ENCODE measurements at regions not wholly inside any gene's neighbourhood (a gene's known extent, or its start where the extent isn't known, plus 50 kb on each side); places are given as distances from the start of the nearest gene placed in this dataset.

DNA sequence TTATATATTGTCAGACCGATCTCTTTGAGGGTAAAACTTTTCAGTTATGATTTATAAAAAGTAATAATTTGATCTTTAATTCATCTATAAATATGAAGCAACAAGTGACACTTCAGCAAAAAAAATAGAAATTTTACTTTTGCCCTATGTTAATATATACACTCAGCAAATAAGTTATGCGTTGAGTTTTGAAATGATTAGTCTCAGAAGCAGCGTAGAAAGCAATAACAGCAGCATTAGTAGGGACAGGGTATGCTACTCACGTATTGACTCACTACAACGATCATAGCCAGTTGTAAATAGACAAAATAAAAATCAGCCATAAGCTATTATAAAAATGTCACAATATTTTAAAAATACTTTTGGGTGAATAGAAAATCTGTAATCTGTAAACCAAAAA is 1229.2 kb downstream of the ADGRL3 start:
- H3K27me3 Mint-ChIP-seq (ENCODE audit: low read depth): no peaks in the 10 kb centered on the region

More for the DNA sequence above, 1229.2 kb downstream of the ADGRL3 start:
- Histone ChIP-seq H3K14ac (ENCODE audit: insufficient read depth, low read length) (no peak overlapping the region), H4K8ac (replicated peaks; ENCODE audit: insufficient read length, low read depth, low read length) (no peak overlapping the region), H4K20me1 (ENCODE audit: control insufficient read depth, insufficient read depth, insufficient read length) (no peaks in the 10 kb centered on the region), H3K79me2 (ENCODE audit: insufficient read depth, low read length) (no peaks in the 10 kb centered on the region), H2AFZ (ENCODE audit: low read length) (no peak overlapping the region), H2BK12ac (ENCODE audit: insufficient read length, low read depth, low read length) (no peak overlapping the region), H3K23ac (ENCODE audit: insufficient read length, low read depth, low read length) (no peak overlapping the region), H2BK15ac (ENCODE audit: low read depth, low read length) (no peak overlapping the region), H2BK120ac (ENCODE audit: low read depth, low read length, poor library complexity, severe bottlenecking) (no peak overlapping the region), H3K4me2 (ENCODE audit: insufficient read depth, insufficient read length, low read length) (no peak overlapping the region), H3K23me2 (ENCODE audit: insufficient read length, low read depth, low read length, poor library complexity, severe bottlenecking) (no peaks in the 10 kb centered on the region), H2BK5ac (ENCODE audit: insufficient read length, low read length) (no peak overlapping the region), H3T11ph (ENCODE audit: low read length) (no peak overlapping the region), H4K91ac (ENCODE audit: insufficient read length, low read depth, low read length) (no peak overlapping the region), H3K9ac (ENCODE audit: extremely low read depth, insufficient read length, low read length) (no peak overlapping the region), H3K27me3 (ENCODE audit: insufficient read depth, low read length) (no peaks in the 10 kb centered on the region), H3K9me3 (ENCODE audit: control insufficient read depth, low read depth, low read length) (no peaks in the 10 kb centered on the region), H2BK20ac (ENCODE audit: low read depth, low read length, poor library complexity, severe bottlenecking) (no peak overlapping the region), H2AK5ac (ENCODE audit: insufficient read length, low read length) (no peak overlapping the region), H3K27ac (ENCODE audit: insufficient read length, low read depth, low read length) (no peak overlapping the region), H4K5ac (ENCODE audit: insufficient read length, low read depth, low read length) (no peak overlapping the region), H3K56ac (ENCODE audit: insufficient read length, low read depth, low read length) (no peak overlapping the region), H3K4ac (ENCODE audit: low read depth, low read length) (no peak overlapping the region), H3K4me1 (ENCODE audit: insufficient read depth, low read length) (no peaks in the 10 kb centered on the region), H3K18ac (ENCODE audit: insufficient read length, low read depth, low read length) (no peak overlapping the region), H3K79me1 (ENCODE audit: insufficient read depth, low read depth, low read length, poor library complexity, severe bottlenecking) (no peaks in the 10 kb centered on the region)
- Mint-ChIP-seq H3K4me3 (no peak overlapping the region), H3K36me3 (ENCODE audit: insufficient read depth in 1 of 3, low read depth in 3 of 3) (peaks cover 2 to 9% (median 4%) of the 10 kb centered on the region in 3 experiments; a peak in 4 of 7 replicates), H3K4me1 (peaks cover 10 to 11% of the 10 kb centered on the region in 2 experiments; a peak in 3 of 4 replicates), H3K9me3 (peaks cover 4 to 5% of the 10 kb centered on the region in 2 experiments; a peak in 3 of 5 replicates), H3K27ac (no peak overlapping the region; a peak in 1 of 7 replicates)
- TF ChIP-seq, protein P1, sequence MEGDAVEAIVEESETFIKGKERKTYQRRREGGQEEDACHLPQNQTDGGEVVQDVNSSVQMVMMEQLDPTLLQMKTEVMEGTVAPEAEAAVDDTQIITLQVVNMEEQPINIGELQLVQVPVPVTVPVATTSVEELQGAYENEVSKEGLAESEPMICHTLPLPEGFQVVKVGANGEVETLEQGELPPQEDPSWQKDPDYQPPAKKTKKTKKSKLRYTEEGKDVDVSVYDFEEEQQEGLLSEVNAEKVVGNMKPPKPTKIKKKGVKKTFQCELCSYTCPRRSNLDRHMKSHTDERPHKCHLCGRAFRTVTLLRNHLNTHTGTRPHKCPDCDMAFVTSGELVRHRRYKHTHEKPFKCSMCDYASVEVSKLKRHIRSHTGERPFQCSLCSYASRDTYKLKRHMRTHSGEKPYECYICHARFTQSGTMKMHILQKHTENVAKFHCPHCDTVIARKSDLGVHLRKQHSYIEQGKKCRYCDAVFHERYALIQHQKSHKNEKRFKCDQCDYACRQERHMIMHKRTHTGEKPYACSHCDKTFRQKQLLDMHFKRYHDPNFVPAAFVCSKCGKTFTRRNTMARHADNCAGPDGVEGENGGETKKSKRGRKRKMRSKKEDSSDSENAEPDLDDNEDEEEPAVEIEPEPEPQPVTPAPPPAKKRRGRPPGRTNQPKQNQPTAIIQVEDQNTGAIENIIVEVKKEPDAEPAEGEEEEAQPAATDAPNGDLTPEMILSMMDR (conservative IDR thresholded peaks at IDR 0.05): no peak
- no peak for DNase-seq
- no CpG with 5 or more reads among the region's 5 CpGs for WGBS (ENCODE audit: extremely low coverage, insufficient read length, low lambda C conversion rate)

All from H9 (cell line).